T1000 (cell line): ENCODE measurements at regions not wholly inside any gene's neighbourhood (a gene's known extent, or its start where the extent isn't known, plus 50 kb on each side); places are given as distances from the start of the nearest gene placed in this dataset.
"Not testable (repeated sequence)": the region's sequence is repeated elsewhere in the genome, so short reads cannot be mapped to it uniquely, and the experiment has no call there.

Source experiments
- DNase-seq: peaks from one replicate; lab custom pipeline; 2025; ENCODE audit warnings: mixed read lengths; lab: John Stamatoyannopoulos, UW

GRCh38 chr9:41623666-41624065 is 434.5 kb upstream of the ZNG1F start:
- DNase-seq = not testable (repeated sequence)

GRCh38 chr9:41619254-41619653 is 430.1 kb upstream of the ZNG1F start:
- DNase-seq = not testable (repeated sequence)

GRCh38 chr9:41606961-41607547 is 417.9 kb upstream of the ZNG1F start:
- DNase-seq = not testable (repeated sequence)

GRCh38 chr9:41565572-41565971 is 376.5 kb upstream of the ZNG1F start:
- DNase-seq = not testable (repeated sequence)
